Mesenteric fat pad (tissue), 1 donor: ENCODE measurements at regions not wholly inside any gene's neighbourhood (a gene's known extent, or its start where the extent isn't known, plus 50 kb on each side); places are given as distances from the start of the nearest gene placed in this dataset.

Source experiments
- DNase-seq: peaks from one replicate; pipeline ENCODE4 v3.0.0-alpha.2; 2020; ENCODE audit warnings: low spot score
- donor health status: DM: yes; HTN: yes; CAD: no.

GRCh38 chr11:70623906-70624597 lies 225.7 kb downstream of the CTTN start:
- no peak for DNase-seq

GRCh38 chr11:70624598-70624993 lies 226.3 kb downstream of the CTTN start:
- no peak for DNase-seq

GRCh38 chr11:70625051-70625450 lies 226.7 kb downstream of the CTTN start:
- DNase-seq = no peak

GRCh38 chr11:70625582-70626518 lies 227.5 kb downstream of the CTTN start:
- DNase-seq = no peak

GRCh38 chr11:70627219-70627618 lies 228.9 kb downstream of the CTTN start:
- DNase-seq = no peak

GRCh38 chr11:70628176-70628854 lies 230.0 kb downstream of the CTTN start:
- DNase-seq = no peak

- DNase-seq = no peak
Measured at GRCh38 chr11:70628855-70629844, 230.8 kb downstream of the CTTN start.

- DNase-seq = no peak
Measured at GRCh38 chr11:70630068-70630467, 231.7 kb downstream of the CTTN start.

GRCh38 chr11:70630816-70631623 lies 232.7 kb downstream of the CTTN start:
- DNase-seq = no peak

- no peak for DNase-seq
Measured at GRCh38 chr11:70631624-70632047, 233.3 kb downstream of the CTTN start.

- no peak for DNase-seq
Measured at GRCh38 chr11:70633610-70634009, 235.3 kb downstream of the CTTN start.

GRCh38 chr11:70636659-70637058 lies 238.3 kb downstream of the CTTN start:
- no peak for DNase-seq

GRCh38 chr11:70637186-70637800 lies 239.0 kb downstream of the CTTN start:
- no peak for DNase-seq

- no peak for DNase-seq
Measured at GRCh38 chr11:70637949-70638583, 239.7 kb downstream of the CTTN start.

- DNase-seq = no peak
Measured at GRCh38 chr11:70640408-70640807, 242.1 kb downstream of the CTTN start.

- no peak for DNase-seq
Measured at GRCh38 chr11:70641369-70641768, 243.0 kb downstream of the CTTN start.

GRCh38 chr11:70642266-70642665 lies 243.9 kb downstream of the CTTN start:
- no peak for DNase-seq

- DNase-seq = no peak
Measured at GRCh38 chr11:70643642-70644041, 245.3 kb downstream of the CTTN start.
